ENCODE measurements at regions not wholly inside any gene's neighbourhood (a gene's known extent, or its start where the extent isn't known, plus 50 kb on each side); places are given as distances from the start of the nearest gene placed in this dataset.

GRCh38 chr14:101184104-101184455, 280.6 kb upstream of the RTL1 start:
- DNase-seq, result no peak

GRCh38 chr14:101184572-101184971, 281.1 kb upstream of the RTL1 start:
- DNase-seq, result no peak

DNA sequence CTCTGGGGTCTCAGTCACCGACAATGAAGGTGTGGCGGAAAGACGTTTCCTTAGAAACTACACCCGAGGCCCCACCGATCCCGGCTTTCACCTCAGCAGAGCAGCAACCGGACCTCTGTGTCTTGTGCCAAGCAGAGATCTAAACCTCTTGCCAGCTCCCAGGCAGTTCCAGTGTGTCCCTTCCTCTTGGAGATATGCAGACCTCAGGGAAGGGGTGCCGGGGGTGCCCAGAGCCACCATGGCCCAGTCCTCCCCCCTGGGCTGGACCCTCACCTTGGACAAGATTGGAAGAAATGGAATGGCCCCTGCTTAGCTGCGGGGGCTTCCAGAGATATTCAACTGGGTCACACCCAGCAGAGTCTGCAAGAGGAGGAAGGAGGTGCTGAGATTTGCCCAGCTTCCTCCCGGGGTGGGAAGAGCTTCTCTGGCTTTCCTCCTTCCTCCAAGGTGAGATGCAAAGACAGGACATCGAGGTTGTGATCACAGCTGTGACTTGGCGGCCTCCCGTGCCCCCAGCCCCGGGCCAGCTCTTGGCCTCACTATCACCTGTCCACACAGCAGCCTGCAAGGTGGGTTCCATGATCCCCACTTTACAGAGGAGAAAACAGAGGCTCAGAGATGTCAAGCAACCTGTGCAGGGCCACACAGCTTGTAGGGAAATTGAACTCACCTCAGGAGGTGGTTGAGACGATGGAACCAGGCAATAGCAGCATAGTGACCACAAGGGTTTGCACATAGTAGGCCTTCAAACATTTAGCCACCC, 281.7 kb upstream of the RTL1 start:
- no peak for DNase-seq

GRCh38 chr14:101185946-101186345, 282.4 kb upstream of the RTL1 start:
- DNase-seq, result no peak

DNA sequence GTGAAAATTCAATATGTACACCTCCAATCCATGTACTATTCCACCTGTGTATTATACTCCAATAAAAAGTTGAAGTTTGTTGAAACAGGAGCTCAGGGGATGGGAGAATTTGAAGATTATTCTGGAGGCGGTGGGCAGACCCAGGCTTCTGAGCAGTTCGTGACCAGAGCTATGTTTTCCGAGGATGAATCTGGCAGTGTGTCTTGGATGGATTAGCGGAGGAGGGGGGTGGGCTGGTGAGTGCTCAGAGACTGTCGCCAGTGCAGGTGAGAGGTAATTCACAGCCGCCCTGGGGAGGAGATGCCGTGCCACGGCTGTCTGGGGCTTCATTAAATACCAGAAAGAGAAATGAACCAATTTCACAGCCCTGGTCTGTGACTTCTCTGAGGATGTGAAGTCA, 283.0 kb upstream of the RTL1 start:
- DNase-seq, result no peak

- DNase-seq, result no peak
These were observed 283.7 kb upstream of the RTL1 start for GRCh38 chr14:101186992-101187815.

DNA sequence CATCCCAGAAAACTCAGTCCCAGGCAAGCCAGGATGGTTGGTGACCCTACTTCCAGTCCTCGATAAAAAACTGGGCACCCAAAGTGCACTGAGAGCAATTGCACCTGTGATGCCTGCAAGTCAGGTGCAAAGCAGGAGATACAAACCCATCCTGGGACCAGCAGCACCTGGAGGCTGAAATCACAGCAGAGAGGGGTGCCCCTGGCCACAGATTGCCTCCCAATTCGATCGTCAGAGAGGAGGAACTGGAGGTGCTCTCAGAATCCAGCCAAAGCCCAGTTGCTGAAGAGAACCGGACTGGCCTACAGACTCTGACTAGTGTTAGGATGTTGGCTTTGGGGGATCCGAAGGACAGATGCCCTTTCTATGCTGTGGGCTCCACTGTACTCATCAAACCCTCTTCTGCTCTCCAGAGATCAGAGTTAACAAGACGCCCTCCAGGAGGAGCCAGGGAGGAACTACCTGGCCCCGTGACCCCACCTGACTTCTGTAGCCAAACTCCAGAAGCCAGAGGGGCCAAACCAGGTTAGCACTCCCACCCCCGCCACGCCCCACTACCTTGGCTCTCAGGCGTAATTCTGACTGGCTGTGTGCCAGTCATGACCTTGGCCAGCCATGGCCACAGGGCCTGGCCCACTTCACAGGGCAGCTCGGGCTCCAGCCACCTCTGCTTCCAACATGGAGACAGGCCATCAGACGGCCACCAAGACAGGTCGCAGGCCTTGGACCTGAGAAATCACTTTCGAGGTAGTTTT, 284.5 kb upstream of the RTL1 start:
- DNase-seq, result no peak

DNA sequence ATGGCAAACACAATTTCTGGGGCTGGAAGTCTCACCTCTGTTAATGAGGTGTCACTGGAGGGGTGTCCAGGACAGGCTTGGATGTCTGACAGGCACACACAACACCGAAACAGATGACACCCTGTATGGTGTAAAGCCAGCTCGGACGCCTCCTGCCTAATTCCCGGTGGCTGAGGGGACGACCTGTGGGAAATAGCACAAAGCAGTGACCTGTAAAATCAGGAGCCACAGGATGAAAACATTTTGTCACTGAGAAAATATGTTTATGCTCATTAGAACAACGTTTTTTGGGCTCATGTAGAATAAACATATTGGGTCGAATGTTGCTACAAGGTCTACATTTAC, 285.0 kb upstream of the RTL1 start:
- no peak for DNase-seq

DNA sequence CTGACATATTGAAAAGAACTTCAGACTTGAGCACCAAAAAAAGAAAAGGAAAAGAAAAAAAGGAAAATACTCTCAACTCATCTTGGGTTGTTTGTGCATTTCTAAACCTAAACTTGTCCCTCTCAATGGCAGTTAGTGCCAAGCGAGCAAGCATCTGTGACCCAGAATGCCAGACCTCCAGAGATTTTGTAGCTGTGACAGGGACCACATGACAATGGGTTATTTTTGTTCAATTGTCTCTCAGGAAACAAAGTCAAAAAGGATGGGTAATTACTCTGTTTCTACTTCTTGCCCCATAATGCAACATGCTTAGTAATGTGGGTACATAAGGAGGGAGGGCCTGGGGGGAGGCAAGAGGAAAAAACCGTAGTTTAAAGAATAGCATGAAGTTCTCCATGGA, 285.7 kb upstream of the RTL1 start:
- DNase-seq, result no peak

DNA sequence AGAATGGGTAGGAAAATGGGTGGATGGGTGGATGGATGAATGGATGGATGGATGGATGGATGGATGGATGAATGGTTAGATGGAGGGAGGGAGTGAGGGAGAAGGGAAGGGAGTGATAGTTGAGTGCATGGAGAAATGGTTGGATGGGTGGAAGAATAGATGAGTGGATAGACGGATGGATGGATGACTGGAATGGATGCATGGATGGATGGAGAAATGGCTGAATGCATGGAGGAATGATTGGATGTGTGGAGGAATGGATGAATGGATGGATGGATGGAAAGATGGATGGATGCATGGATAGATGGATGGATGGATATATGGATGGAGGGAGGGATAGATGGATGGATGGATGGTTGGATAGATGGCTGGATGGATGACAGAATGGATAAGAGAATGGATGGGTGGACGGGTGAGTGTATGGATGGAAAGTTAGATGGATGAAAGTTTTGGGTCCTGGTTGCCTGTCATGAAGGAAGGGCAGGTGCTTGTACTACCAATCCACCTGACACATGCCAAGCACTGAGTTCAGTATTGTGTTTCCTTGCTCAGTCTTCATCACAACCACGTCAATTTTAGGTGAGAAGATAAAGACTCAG, 286.5 kb upstream of the RTL1 start:
- DNase-seq, result no peak

DNA sequence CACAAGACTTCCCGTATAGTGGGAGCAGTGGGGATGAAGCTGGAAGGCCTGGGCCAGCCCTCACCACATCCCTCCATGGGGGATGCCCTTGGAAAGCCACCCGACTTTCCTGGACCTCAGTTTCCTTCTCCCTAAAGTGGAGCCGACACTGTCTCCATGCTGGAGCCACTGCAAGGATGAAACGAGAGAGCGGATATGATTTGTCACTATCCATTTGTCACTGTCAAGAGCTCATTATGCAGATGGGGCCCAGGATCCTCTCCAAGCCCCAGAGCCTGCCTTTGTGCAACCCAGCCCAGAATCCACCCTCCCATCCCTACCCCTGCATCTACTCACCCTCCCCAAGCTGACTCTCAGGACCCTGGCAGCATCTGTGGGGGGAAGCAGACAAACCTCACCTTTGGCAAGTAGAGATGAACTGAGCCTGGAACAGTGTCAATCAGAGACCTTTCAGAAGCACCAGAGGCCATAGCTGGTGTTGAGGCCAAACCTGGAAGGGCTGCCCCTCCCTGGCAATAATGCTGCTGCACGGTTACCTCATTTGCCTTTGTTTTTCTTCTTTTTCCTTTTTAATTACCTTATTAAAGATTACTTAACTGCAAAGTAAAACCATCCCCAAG, 287.7 kb upstream of the RTL1 start:
- DNase-seq, result no peak

DNA sequence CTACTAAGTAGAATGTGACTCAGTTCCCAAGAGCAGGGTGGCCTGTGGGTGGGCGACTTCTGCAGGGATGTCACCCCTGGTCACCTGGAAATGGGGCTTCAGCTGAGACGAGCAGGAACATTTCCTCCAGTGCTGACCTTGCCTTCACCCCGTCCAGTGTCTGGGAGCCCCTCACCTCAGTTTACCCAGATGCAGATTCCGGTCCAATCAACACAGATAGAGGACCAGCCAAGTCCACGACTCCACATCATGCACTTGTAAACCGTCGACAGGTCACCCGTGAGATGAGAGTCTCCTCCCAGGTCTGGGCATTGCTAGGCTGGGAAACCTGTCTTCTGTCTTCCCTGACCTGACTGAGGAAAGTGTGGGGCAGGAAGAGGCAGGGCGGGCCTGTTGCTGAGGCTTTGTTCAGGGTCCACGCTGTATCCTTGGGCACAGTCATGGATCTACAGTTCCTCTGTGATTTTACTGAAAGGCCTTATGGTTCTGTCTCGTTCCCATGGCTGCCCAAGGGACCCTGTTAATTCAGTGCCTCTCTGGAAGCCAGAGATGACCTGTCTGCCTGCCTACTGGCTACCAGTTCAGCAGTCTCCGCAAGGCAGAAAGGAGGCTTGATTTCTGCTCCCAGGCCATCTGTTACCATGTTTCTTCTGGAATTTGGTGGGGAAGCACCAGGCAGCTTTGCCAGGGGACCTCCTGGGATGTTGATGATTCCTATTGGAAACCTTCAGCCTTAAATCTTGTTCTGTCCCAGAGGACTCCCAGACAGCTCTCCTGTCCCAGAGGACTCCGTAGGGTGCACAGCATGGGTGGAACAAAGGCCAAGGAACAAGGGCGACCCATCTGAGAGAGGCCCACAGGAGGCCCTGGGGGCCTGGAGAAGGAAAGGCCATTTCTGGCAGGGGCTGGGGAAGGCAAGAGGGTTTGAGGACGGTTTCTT, 288.5 kb upstream of the RTL1 start:
- no peak for DNase-seq

GRCh38 chr14:101192661-101193000, 289.1 kb upstream of the RTL1 start:
- DNase-seq, result no peak

- DNase-seq, result no peak
These were observed 289.8 kb upstream of the RTL1 start for GRCh38 chr14:101193106-101193844.

- no peak for DNase-seq
These were observed 290.4 kb upstream of the RTL1 start for GRCh38 chr14:101193845-101194372.

DNA sequence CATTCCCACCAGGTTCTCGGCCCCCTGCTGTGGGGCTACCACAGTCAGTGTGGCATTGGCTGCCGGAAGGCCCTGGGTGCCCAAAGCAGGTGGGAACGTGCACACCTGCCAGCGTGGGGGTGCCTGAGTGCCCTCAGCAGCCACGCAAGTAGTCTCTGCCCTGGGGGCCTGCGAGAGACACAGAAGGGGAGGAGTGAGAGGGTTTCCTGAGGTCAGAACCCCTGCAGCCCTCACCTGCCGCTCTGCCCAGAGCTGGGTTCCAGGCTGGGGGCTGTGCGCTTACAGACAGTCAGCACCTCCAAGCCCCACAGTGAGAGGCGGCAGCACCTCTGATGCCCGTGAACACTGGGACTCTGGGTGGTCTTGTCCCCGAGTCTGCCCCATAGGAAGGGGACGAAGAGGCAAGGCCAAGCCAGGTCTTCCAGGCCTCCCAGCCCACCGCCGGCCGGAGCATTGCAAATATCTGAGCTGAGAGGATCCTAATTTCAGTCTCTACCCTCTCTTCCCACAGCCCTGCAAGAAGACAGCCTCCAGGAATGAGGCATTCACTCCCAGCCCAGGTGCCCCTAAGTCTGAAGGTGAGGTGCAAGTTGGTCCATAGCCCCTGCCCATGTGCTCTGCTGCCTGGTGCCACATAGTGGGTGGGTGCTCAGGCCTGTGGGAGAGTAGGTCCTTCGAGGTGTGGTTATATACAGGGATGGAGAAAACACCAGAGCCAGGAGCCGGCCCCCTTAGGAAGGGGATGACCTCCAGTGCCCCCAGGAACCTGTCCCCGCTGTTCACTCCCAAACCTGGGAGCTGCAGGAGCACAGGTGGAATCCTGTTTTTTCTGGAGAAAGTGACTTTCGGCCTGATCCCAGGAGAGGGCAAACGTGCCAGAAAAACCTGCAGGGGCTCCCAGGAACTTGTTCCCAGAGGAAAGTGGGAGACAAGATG, 291.1 kb upstream of the RTL1 start:
- no peak for DNase-seq

- DNase-seq, result no peak
These were observed 291.9 kb upstream of the RTL1 start for GRCh38 chr14:101195309-101195901.

- no peak for DNase-seq
These were observed 292.7 kb upstream of the RTL1 start for GRCh38 chr14:101196051-101196712.
